UCSD-AML1 (cell line): ENCODE measurements at regions not wholly inside any gene's neighbourhood (a gene's known extent, or its start where the extent isn't known, plus 50 kb on each side); places are given as distances from the start of the nearest gene placed in this dataset.
A peak's percentile ranks its signal among the peaks of the same experiment; 100 is the strongest.

Source experiments
- DNase-seq: peaks from one replicate; lab custom pipeline; 2025; ENCODE audit not compliant: unreplicated experiment; lab: John Stamatoyannopoulos, UW

GRCh38 chr9:134214386-134214765 is 50.0 kb upstream of the RNU6ATAC start:
- DNase-seq, result no peak

GRCh38 chr9:134214766-134215419 is 50.5 kb upstream of the RNU6ATAC start:
- DNase-seq, result no peak

DNA sequence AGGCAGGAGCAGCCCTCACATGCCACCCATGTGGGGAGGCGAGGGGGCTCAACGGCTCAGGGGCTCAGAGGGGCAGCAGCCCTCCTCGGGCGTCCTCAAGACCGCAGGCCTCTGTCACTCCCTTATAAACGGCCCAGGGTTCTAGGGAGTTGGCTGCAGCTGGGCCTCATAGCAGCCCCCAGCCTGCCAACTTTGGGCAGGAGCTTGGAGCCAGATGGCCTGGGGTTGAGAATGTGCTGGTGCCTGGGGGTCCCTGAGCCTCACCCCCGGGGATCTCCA is 51.0 kb upstream of the RNU6ATAC start:
- DNase-seq, result no peak

- no peak for DNase-seq
Observed at GRCh38 chr9:134215699-134216448, 51.5 kb upstream of the RNU6ATAC start.

DNA sequence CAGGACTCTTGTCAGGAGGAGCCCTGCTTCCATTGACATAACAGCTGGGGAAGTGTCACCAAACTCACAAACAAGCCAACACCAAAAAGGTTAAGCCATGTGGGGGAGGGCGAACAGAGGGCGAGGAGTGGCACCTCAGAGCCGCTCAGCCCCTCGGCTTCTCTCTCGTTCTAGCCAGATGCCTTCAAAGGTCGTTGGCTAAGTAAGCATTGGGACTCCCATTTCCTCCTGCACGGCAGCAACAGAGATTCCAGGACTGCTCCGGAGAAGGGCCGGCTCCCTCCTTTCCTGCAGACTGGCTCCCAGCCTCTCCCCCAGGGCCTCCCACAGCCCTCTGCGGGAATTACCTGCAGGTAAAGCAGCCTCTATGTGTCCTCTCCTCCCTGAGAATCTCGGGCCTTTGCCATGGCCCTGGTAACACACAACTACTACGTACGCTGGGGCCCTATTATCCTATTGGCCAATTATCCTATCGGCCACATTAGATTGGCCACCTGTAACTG is 52.1 kb upstream of the RNU6ATAC start:
- DNase-seq, result no peak

- DNase-seq, result no peak
Observed at GRCh38 chr9:134216961-134217360, 52.6 kb upstream of the RNU6ATAC start.

DNA sequence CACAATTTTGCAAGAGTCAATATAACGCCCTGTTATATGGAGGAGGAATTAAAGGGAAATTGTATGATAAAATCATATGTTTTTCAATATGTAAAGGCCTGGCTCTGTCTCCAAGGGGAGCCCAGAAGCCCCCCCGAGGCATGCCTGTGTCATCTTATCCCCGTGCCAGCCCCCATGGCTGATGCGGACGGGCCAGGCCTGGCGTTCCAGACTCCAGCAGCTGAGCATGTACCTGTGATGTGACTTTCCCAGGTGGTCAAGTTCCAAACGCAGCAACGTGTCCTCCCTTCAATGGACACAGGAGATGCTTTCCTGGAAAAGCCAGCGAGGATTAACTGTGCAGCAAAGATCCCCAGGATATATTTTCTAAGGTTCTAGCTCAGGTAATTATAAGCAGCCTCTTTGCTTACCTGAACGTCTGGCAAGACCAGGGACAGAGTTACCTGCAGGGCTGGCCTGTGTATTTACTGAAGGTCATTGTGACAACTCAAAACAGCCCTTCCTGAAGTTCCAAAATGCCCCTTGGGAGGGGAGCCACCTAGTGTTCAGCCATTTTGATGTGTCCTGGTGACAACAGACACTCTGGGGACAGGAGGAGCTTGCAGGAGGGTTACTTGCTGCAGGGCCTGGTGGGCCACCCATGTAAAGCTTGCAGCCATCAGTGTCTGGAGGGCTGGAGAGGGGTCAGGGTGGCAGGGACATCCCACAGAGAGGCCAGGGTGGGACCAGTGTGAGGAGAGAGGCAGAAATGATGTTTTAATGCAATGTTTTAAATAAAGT is 53.3 kb upstream of the RNU6ATAC start:
- peak; percentile 39 for DNase-seq

- DNase-seq, result no peak
Observed at GRCh38 chr9:134218230-134218629, 53.9 kb upstream of the RNU6ATAC start.

DNA sequence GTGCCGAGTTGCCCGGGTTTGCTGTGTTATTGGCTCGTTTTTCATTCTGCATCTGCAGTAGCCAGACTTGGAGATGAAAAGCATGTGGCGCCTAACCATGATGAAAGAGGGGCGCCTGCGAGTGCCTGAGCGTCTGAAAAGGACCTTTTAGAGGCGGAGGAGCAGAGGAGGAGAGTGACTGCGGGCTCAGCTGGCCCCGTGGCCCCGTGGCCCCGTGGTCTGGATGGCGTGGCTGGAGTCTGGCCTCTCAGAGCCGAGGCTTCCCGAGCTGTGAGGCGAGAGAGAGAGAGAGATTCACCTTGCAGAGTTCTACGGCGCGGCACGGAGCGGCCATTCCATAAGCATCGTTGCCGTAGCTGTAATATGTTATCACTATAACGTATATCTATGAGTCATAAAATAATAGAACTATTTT is 55.3 kb upstream of the RNU6ATAC start:
- no peak for DNase-seq

GRCh38 chr9:134220311-134220710 is 55.9 kb upstream of the RNU6ATAC start:
- no peak for DNase-seq

- DNase-seq, result no peak
Observed at GRCh38 chr9:134221273-134222017, 57.1 kb upstream of the RNU6ATAC start.

GRCh38 chr9:134222018-134222573 is 57.7 kb upstream of the RNU6ATAC start:
- DNase-seq, result no peak

DNA sequence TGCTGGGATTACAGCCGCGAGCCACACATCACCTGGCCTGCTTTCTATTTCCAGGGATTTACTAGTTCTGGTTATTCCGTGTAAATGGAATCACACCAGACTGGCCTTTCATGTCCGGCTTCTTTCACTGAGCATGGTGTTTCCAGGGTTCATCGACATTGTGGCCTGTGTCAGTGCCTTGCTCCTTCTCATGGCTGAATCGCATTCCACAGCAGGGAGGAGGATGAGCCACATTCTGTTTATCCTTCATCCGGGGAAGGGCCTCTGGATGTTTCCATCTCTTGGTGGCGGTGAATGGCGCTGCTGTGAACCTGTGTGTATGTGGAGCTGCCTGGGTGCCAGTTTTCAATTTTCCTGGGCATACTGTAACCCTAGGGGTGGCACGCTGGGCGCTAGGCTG is 58.7 kb upstream of the RNU6ATAC start:
- DNase-seq, result no peak

- DNase-seq, result no peak
Observed at GRCh38 chr9:134223591-134224122, 59.3 kb upstream of the RNU6ATAC start.

DNA sequence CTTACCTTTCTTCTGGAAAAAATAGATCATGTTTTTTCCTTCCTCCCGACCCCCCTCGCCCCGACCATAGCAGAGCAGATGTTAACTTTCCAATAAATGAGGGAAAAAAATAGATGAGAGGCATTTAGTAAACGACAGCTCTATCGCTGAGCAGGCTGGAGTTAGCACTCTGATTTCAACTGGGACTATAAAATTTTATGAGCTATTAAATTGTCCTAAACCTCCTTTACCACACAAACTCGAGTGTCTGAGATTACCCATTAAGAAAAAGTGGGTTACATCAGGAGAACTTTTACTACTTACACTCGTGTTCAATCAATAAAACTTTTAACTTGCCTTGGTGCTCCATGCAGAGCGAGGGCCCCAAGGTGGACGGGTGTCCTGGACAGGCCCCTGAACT is 59.8 kb upstream of the RNU6ATAC start:
- DNase-seq, result no peak

- no peak for DNase-seq
Observed at GRCh38 chr9:134224567-134225093, 60.3 kb upstream of the RNU6ATAC start.

DNA sequence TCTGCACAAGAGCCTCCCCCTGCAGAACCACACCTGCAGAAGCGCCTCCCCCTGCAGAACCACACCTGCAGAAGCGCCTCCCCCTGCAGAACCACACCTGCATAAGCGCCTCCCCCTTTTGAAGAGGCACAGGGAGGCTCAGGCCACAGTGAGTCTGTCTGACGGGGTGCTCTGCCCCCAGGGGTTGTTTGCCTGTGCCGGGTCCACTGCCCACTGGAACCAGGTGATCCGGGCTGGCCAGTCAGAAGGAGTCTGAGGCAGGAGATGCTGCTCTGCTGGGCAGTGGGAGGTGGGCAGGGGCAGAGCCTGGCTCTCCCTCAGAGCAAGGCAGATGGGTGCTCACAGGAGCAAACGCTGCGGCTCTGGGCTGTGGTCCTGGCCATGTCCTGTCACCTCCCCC is 60.8 kb upstream of the RNU6ATAC start:
- DNase-seq, result no peak

GRCh38 chr9:134225816-134226215 is 61.5 kb upstream of the RNU6ATAC start:
- no peak for DNase-seq

- DNase-seq, result no peak
Observed at GRCh38 chr9:134226221-134226930, 62.0 kb upstream of the RNU6ATAC start.
